Esophagus muscularis mucosa (tissue), 4 donors: ENCODE measurements at regions not wholly inside any gene's neighbourhood (a gene's known extent, or its start where the extent isn't known, plus 50 kb on each side); places are given as distances from the start of the nearest gene placed in this dataset.

Experiments
- EP300 ChIP-seq: sonication (generic); formaldehyde crosslinking; IDR thresholded peaks from one replicate; pipeline ENCODE4 v1.6.1; 2017; ENCODE audit warnings: antibody characterized with exemption
- POLR2A ChIP-seq: fragments of 450-650 bp; IDR thresholded peaks from one replicate; pipeline ENCODE4 v1.6.1; 2017; ENCODE audit warnings: antibody characterized with exemption, moderate library complexity, mild to moderate bottlenecking, low read depth
- POLR2AphosphoS5 ChIP-seq, 2 donors: sonication (generic); formaldehyde crosslinking; IDR thresholded peaks; one replicate each; pipeline ENCODE4 v1.6.1; 2017; ENCODE audit warnings: antibody characterized with exemption in 2 of 2
- TF ChIP-seq, protein P1 (sequence below), 3 experiments: fragments of 200-600 bp in 2 of 3; fragments of 450-650 bp in 1 of 3; sonication (generic) in 2 of 3; IDR thresholded peaks; one replicate each; pipeline ENCODE4 v1.5.1; 2017 to 2019; ENCODE audit warnings: antibody characterized with exemption in 3 of 3, mild to moderate bottlenecking in 2 of 3, moderate library complexity in 1 of 3

DNA sequence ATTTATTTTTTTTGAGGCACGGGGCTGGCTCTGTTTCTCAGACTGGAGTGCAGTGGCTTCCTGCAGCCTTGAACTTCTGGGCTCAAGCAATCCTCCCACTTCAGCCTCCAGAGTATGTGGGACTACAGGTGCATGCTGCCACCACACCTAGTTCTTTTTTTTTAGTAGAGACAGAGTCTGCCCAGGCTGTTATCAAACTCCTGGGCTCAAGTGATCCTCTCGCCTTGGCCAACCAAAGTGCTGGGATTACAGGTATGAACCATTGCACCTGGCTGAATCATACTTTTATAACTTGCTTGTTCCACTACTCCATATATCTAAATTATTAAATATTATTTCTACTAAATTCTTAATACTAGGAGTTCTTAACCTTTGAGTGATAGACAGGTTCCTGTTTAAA lies 111.6 kb downstream of the BTG1 start:
- TF ChIP-seq, protein P1, sequence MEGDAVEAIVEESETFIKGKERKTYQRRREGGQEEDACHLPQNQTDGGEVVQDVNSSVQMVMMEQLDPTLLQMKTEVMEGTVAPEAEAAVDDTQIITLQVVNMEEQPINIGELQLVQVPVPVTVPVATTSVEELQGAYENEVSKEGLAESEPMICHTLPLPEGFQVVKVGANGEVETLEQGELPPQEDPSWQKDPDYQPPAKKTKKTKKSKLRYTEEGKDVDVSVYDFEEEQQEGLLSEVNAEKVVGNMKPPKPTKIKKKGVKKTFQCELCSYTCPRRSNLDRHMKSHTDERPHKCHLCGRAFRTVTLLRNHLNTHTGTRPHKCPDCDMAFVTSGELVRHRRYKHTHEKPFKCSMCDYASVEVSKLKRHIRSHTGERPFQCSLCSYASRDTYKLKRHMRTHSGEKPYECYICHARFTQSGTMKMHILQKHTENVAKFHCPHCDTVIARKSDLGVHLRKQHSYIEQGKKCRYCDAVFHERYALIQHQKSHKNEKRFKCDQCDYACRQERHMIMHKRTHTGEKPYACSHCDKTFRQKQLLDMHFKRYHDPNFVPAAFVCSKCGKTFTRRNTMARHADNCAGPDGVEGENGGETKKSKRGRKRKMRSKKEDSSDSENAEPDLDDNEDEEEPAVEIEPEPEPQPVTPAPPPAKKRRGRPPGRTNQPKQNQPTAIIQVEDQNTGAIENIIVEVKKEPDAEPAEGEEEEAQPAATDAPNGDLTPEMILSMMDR (IDR thresholded peaks at IDR 0.05), result no peak
- TF ChIP-seq POLR2A (no peak), POLR2AphosphoS5 (IDR thresholded peaks at IDR 0.05) (no peak), EP300 (no peak)
